IMR-90 (cell line): ENCODE measurements at regions not wholly inside any gene's neighbourhood (a gene's known extent, or its start where the extent isn't known, plus 50 kb on each side); places are given as distances from the start of the nearest gene placed in this dataset.

Source experiments
- ATAC-seq: fragments of 200-7000 bp; cut with Tn5 transposase; 2 replicates; pipeline ENCODE4 v1.9.1; 2020; ENCODE audit warnings: low read depth, mild to moderate bottlenecking, moderate library complexity
- BruUV-seq: library from RNA; stranded (reverse); fragments of 400-500 nt; replicated peaks from 2 replicates; lab custom pipeline; 2021; lab: Mats Ljungman, UMichigan
- CTCF ChIA-PET: fragments of 300-600 bp; formaldehyde crosslinking; extraction: SDS; loops from one replicate; lab custom pipeline; 2021; ENCODE audit warnings: antibody characterized with exemption; lab: Yijun Ruan, JAX
- POLR2A ChIA-PET: fragments of 300-600 bp; sonication (Branson Sonifier 250); formaldehyde crosslinking; loops from one replicate; lab custom pipeline; 2022; ENCODE audit warnings: antibody characterized with exemption; ENCODE audit not compliant: unreplicated experiment; lab: Charles Lee
- DNase-seq: peaks from one replicate; pipeline ENCODE4 v3.0.0; 2013
- H2AFZ ChIP-seq: replicated peaks from 2 replicates; pipeline ENCODE3; 2013; ENCODE audit warnings: low read length, mild to moderate bottlenecking; ENCODE audit not compliant: poor library complexity
- H2AK5ac ChIP-seq: 2 replicates; pipeline ENCODE4 v1.6.1; 2013; ENCODE audit warnings: low read depth, low read length, inconsistent platforms
- H2AK9ac ChIP-seq: replicated peaks from 2 replicates; pipeline ENCODE3; 2013; ENCODE audit warnings: mild to moderate bottlenecking, low read depth, low read length, moderate library complexity; ENCODE audit not compliant: poor library complexity
- H2BK120ac ChIP-seq: 2 replicates; pipeline ENCODE4 v1.6.1; 2013; ENCODE audit warnings: low read depth, low read length, inconsistent platforms
- H2BK15ac ChIP-seq: 3 replicates; pipeline ENCODE4 v1.6.1; 2013; ENCODE audit warnings: low read depth, low read length, inconsistent platforms
- H2BK20ac ChIP-seq: 2 replicates; pipeline ENCODE4 v1.6.1; 2013; ENCODE audit warnings: low read depth, mild to moderate bottlenecking, inconsistent platforms, low read length, moderate library complexity
- H2BK5ac ChIP-seq: 2 replicates; pipeline ENCODE4 v1.6.1; 2013; ENCODE audit warnings: mild to moderate bottlenecking, low read depth, low read length, inconsistent platforms; ENCODE audit not compliant: poor library complexity, severe bottlenecking
- H3K14ac ChIP-seq: replicated peaks from 2 replicates; pipeline ENCODE4 v1.6.1; 2013; ENCODE audit warnings: low read depth, low read length, inconsistent platforms
- H3K18ac ChIP-seq: 2 replicates; pipeline ENCODE4 v1.6.1; 2013; ENCODE audit warnings: low read depth, low read length, control low read depth
- H3K23ac ChIP-seq: 2 replicates; pipeline ENCODE4 v1.6.1; 2013; ENCODE audit warnings: low read depth, low read length, inconsistent platforms
- H3K27ac ChIP-seq: 2 replicates; pipeline ENCODE4 v1.5.1; 2013; ENCODE audit warnings: mild to moderate bottlenecking, control low read depth, low read length; ENCODE audit not compliant: insufficient read depth
- H3K27me3 ChIP-seq: 2 replicates; pipeline ENCODE4 v1.6.1; 2013; ENCODE audit warnings: low read length; ENCODE audit not compliant: control insufficient read depth, insufficient read depth
- H3K36me3 ChIP-seq: 2 replicates; pipeline ENCODE4 v1.6.1; 2013; ENCODE audit warnings: low read length, mixed read lengths; ENCODE audit not compliant: control insufficient read depth, insufficient read depth
- H3K4ac ChIP-seq: 2 replicates; pipeline ENCODE4 v1.6.1; 2013; ENCODE audit warnings: low read depth, low read length, inconsistent platforms
- H3K4me1 ChIP-seq: 2 replicates; pipeline ENCODE4 v1.6.1; 2013; ENCODE audit warnings: low read length, mixed read lengths; ENCODE audit not compliant: control insufficient read depth, insufficient read depth
- H3K4me2 ChIP-seq: 2 replicates; pipeline ENCODE4 v1.6.1; 2013; ENCODE audit warnings: low read depth, mild to moderate bottlenecking, control low read depth, low read length, moderate library complexity
- H3K4me3 ChIP-seq: 2 replicates; pipeline ENCODE4 v1.5.1; 2013; ENCODE audit warnings: low read depth, mild to moderate bottlenecking, control low read depth, low read length, moderate library complexity; ENCODE audit not compliant: insufficient read depth
- H3K56ac ChIP-seq: 2 replicates; pipeline ENCODE4 v1.6.1; 2013; ENCODE audit warnings: low read length, inconsistent platforms; ENCODE audit not compliant: insufficient read depth; ENCODE audit errors: extremely low read depth
- H3K79me1 ChIP-seq, 2 experiments: 2 replicates each; pipeline ENCODE4 v1.6.1; 2013; ENCODE audit warnings: low read length in 2 of 2, inconsistent platforms in 1 of 2, low read depth in 1 of 2
- H3K9ac ChIP-seq: 2 replicates; pipeline ENCODE4 v1.6.1; 2013; ENCODE audit warnings: low read depth, low read length, control low read depth
- H3K9me1 ChIP-seq: 2 replicates; pipeline ENCODE4 v1.6.1; 2013; ENCODE audit warnings: low read length, inconsistent platforms; ENCODE audit not compliant: insufficient read depth
- H3K9me3 ChIP-seq: 2 replicates; pipeline ENCODE4 v1.6.1; 2013; ENCODE audit warnings: low read length; ENCODE audit not compliant: control insufficient read depth, insufficient read depth
- H4K20me1 ChIP-seq: 2 replicates; pipeline ENCODE4 v1.6.1; 2013; ENCODE audit warnings: low read length, inconsistent platforms; ENCODE audit not compliant: insufficient read depth
- H4K5ac ChIP-seq: 2 replicates; pipeline ENCODE4 v1.6.1; 2013; ENCODE audit warnings: mild to moderate bottlenecking, low read depth, low read length, control low read depth
- H4K8ac ChIP-seq, 2 experiments: 2 replicates each; pipeline ENCODE4 v1.6.1; 2013; ENCODE audit warnings: low read depth in 2 of 2, low read length in 2 of 2, control low read depth in 1 of 2, inconsistent platforms in 1 of 2
- H4K91ac ChIP-seq: 2 replicates; pipeline ENCODE4 v1.6.1; 2013; ENCODE audit warnings: low read depth, low read length, inconsistent platforms; ENCODE audit not compliant: insufficient read depth
- BHLHE40 ChIP-seq: fragments of 150-350 bp; IDR thresholded peaks from 2 replicates; pipeline ENCODE4 v1.6.1; 2016; ENCODE audit warnings: mild to moderate bottlenecking, low read depth, low read length
- CEBPB ChIP-seq: IDR thresholded peaks from 2 replicates; pipeline ENCODE4 v1.6.1; 2012; ENCODE audit warnings: low read depth, low read length, improper control_type of control experiment
- CHD1 ChIP-seq: IDR thresholded peaks from 2 replicates; pipeline ENCODE4 v1.6.1; 2012; ENCODE audit warnings: low read depth, low read length, improper control_type of control experiment
- CTCF ChIP-seq: conservative IDR thresholded peaks from 2 replicates; pipeline ENCODE4 v1.5.1; 2012; ENCODE audit warnings: mild to moderate bottlenecking, low read depth, low read length, improper control_type of control experiment
- ELK1 ChIP-seq: fragments of 150-350 bp; IDR thresholded peaks from 2 replicates; pipeline ENCODE4 v1.6.1; 2016; ENCODE audit warnings: low read depth, mild to moderate bottlenecking, low read length, moderate library complexity, borderline replicate concordance
- FOS ChIP-seq: fragments of 150-350 bp; IDR thresholded peaks from 2 replicates; pipeline ENCODE4 v1.6.1; 2016; ENCODE audit warnings: low read depth, low read length
- MAFK ChIP-seq: IDR thresholded peaks from 2 replicates; pipeline ENCODE4 v1.6.1; 2012; ENCODE audit warnings: low read depth, low read length, improper control_type of control experiment
- MAZ ChIP-seq: IDR thresholded peaks from 2 replicates; pipeline ENCODE4 v1.6.1; 2012; ENCODE audit warnings: low read depth, mild to moderate bottlenecking, low read length, improper control_type of control experiment, moderate library complexity, borderline replicate concordance
- MXI1 ChIP-seq: IDR thresholded peaks from 2 replicates; pipeline ENCODE4 v1.6.1; 2012; ENCODE audit warnings: low read depth, mild to moderate bottlenecking, low read length, moderate library complexity, borderline replicate concordance
- NFE2L2 ChIP-seq: fragments of 150-350 bp; IDR thresholded peaks from 2 replicates; pipeline ENCODE4 v1.6.1; 2016; ENCODE audit warnings: low read depth, mild to moderate bottlenecking, low read length
- POLR2A ChIP-seq: IDR thresholded peaks from 2 replicates; pipeline ENCODE4 v1.6.1; 2012; ENCODE audit warnings: mild to moderate bottlenecking, low read depth, low read length
- RAD21 ChIP-seq: IDR thresholded peaks from 2 replicates; pipeline ENCODE4 v1.6.1; 2012; ENCODE audit warnings: low read length, improper control_type of control experiment
- RCOR1 ChIP-seq: IDR thresholded peaks from 2 replicates; pipeline ENCODE4 v1.6.1; 2012; ENCODE audit warnings: mild to moderate bottlenecking, low read length, improper control_type of control experiment; ENCODE audit not compliant: insufficient replicate concordance
- RFX5 ChIP-seq: IDR thresholded peaks from 2 replicates; pipeline ENCODE4 v1.8.0; 2012; ENCODE audit warnings: low read depth, mild to moderate bottlenecking, low read length, moderate library complexity
- SMC3 ChIP-seq: fragments of 150-350 bp; IDR thresholded peaks from 2 replicates; pipeline ENCODE4 v1.6.1; 2016; ENCODE audit warnings: low read depth, mild to moderate bottlenecking, antibody characterized with exemption, low read length, moderate library complexity
- USF2 ChIP-seq: fragments of 150-350 bp; IDR thresholded peaks from 2 replicates; pipeline ENCODE4 v1.6.1; 2017; ENCODE audit warnings: mild to moderate bottlenecking, antibody characterized with exemption, low read length, low read depth
- WGBS, 2 experiments: methylation state at CpG; one replicate each; pipeline versions ENCODE4 v1.1.5 to v1.1.7; 2013; ENCODE audit warnings: missing lambda C conversion rate in 2 of 2; ENCODE audit not compliant: insufficient read length in 1 of 2; ENCODE audit errors: extremely low coverage in 2 of 2; 5-methylcytosine and 5-hydroxymethylcytosine counted together
- dilution Hi-C: fragments of 300-500 bp; cut with HindIII; formaldehyde crosslinking; loops from one replicate; pipeline ENCODE4 v1.14.3; 2018; ENCODE audit warnings: low sequenced_read_pairs; ENCODE audit not compliant: unreplicated experiment
- in situ Hi-C: fragments of 300-500 bp; cut with MboI; formaldehyde crosslinking; loops from 3 replicates; pipeline ENCODE4 v1.14.3; 2019; ENCODE audit warnings: low sequenced_read_pairs, inconsistent platforms, mixed read lengths
- intact Hi-C: fragments of 100-400 bp; cut with micrococcal nuclease; formaldehyde crosslinking; loops from 2 replicates; pipeline ENCODE4 v1.10.0; 2022

- POLR2A ChIA-PET: no interaction called here
- Histone ChIP-seq H4K5ac (no peak overlapping the region), H3K4me2 (no peak overlapping the region), H2BK5ac (no peak overlapping the region), H4K91ac (no peak overlapping the region), H2AK9ac (no peak overlapping the region), H3K56ac (no peak overlapping the region), H4K20me1 (no peaks in the 10 kb centered on the region), H3K14ac (no peak overlapping the region), H3K23ac (no peak overlapping the region), H3K4me3 (no peak overlapping the region), H3K9ac (no peak overlapping the region), H3K9me3 (peaks cover 16% of the 10 kb centered on the region), H3K27ac (no peak overlapping the region), H3K27me3 (no peaks in the 10 kb centered on the region), H2BK120ac (no peak overlapping the region), H3K9me1 (no peaks in the 10 kb centered on the region), H3K79me1 (no peaks in the 10 kb centered on the region), H3K4ac (no peak overlapping the region), H2BK15ac (no peak overlapping the region), H3K36me3 (no peaks in the 10 kb centered on the region), H2AFZ (no peak overlapping the region), H2BK20ac (no peak overlapping the region), H3K18ac (no peak overlapping the region), H2AK5ac (no peak overlapping the region), H3K4me1 (no peaks in the 10 kb centered on the region), H4K8ac (no peak overlapping the region)
- CTCF ChIA-PET: no interaction called here
- dilution Hi-C loops: no loop called here
- in situ Hi-C loops: no loop called here
- TF ChIP-seq CTCF (no peak), MAZ (no peak), MXI1 (no peak), RAD21 (no peak), SMC3 (no peak), USF2 (no peak), BHLHE40 (no peak), FOS (no peak), NFE2L2 (no peak), MAFK (no peak), ELK1 (no peak), CHD1 (no peak), RCOR1 (no peak), CEBPB (no peak), RFX5 (no peak), POLR2A (no peak)
- no TSS peak for BruUV-seq
- intact Hi-C loops: no loop called here
- no peak for ATAC-seq
- no peak for DNase-seq
- WGBS, 2 experiments: no CpG with 5 or more reads among the region's 4 CpGs
Measured at GRCh38 chr4:171676555-171677215, 136.5 kb upstream of the GALNTL6 start.
